ENCODE measurements at regions not wholly inside any gene's neighbourhood (a gene's known extent, or its start where the extent isn't known, plus 50 kb on each side); places are given as distances from the start of the nearest gene placed in this dataset.

- TF ChIP-seq POLR2AphosphoS5 (IDR thresholded peaks at IDR 0.05; ENCODE audit: borderline replicate concordance, low read depth, low read length) (no peak), EZH2 (IDR thresholded peaks at IDR 0.05) (no peak)
Observed at GRCh38 chr12:46970636-46971035, 108.8 kb upstream of the PCED1B start.

Data from SK-N-MC (cell line).